ENCODE measurements at regions not wholly inside any gene's neighbourhood (a gene's known extent, or its start where the extent isn't known, plus 50 kb on each side); places are given as distances from the start of the nearest gene placed in this dataset.

GRCh38 chr11:13899603-13900002 lies 62.9 kb upstream of the SPON1 start:
- Mint-ChIP-seq H3K4me1 (no peaks in the 10 kb centered on the region), H3K27me3 (peaks cover 26% of the 10 kb centered on the region), H3K27ac (ENCODE audit: low read depth) (no peak overlapping the region), H3K9me3 (no peaks in the 10 kb centered on the region), H3K36me3 (ENCODE audit: insufficient read depth) (no peaks in the 10 kb centered on the region), H3K4me3 (no peak overlapping the region)
- no peak for ATAC-seq (replicated peaks; ENCODE audit: extremely low read depth, poor library complexity, severe bottlenecking)
- DNase-seq (ENCODE audit: low spot score in 2 of 2), result no peak

- ATAC-seq (replicated peaks; ENCODE audit: extremely low read depth, poor library complexity, severe bottlenecking), result no peak
- H3K4me3 Mint-ChIP-seq, result no peak overlapping the region
- H3K4me1 Mint-ChIP-seq, result no peaks in the 10 kb centered on the region
- no peak for DNase-seq (ENCODE audit: low spot score in 2 of 2)
- H3K36me3 Mint-ChIP-seq (ENCODE audit: insufficient read depth), result no peaks in the 10 kb centered on the region
- H3K9me3 Mint-ChIP-seq, result no peaks in the 10 kb centered on the region
- H3K27ac Mint-ChIP-seq (ENCODE audit: low read depth), result no peak overlapping the region
- peaks cover 22% of the 10 kb centered on the region for H3K27me3 Mint-ChIP-seq
These were observed 60.0 kb upstream of the SPON1 start for GRCh38 chr11:13902523-13902922.

GRCh38 chr11:13905137-13905781 lies 57.3 kb upstream of the SPON1 start:
- Mint-ChIP-seq H3K4me3 (no peak overlapping the region), H3K9me3 (no peaks in the 10 kb centered on the region), H3K4me1 (no peaks in the 10 kb centered on the region), H3K36me3 (ENCODE audit: insufficient read depth) (no peaks in the 10 kb centered on the region), H3K27ac (ENCODE audit: low read depth) (no peak overlapping the region), H3K27me3 (peaks cover 9% of the 10 kb centered on the region)
- no peak for ATAC-seq (replicated peaks; ENCODE audit: extremely low read depth, poor library complexity, severe bottlenecking)
- DNase-seq (ENCODE audit: low spot score in 2 of 2), result no peak

GRCh38 chr11:13907678-13908077 lies 54.8 kb upstream of the SPON1 start:
- Mint-ChIP-seq H3K9me3 (no peaks in the 10 kb centered on the region), H3K4me1 (no peaks in the 10 kb centered on the region), H3K27ac (ENCODE audit: low read depth) (no peak overlapping the region), H3K27me3 (no peaks in the 10 kb centered on the region), H3K4me3 (no peak overlapping the region), H3K36me3 (ENCODE audit: insufficient read depth) (no peaks in the 10 kb centered on the region)
- no peak for ATAC-seq (replicated peaks; ENCODE audit: extremely low read depth, poor library complexity, severe bottlenecking)
- DNase-seq (ENCODE audit: low spot score in 2 of 2), result no peak

GRCh38 chr11:13908535-13908934 lies 54.0 kb upstream of the SPON1 start:
- ATAC-seq (replicated peaks; ENCODE audit: extremely low read depth, poor library complexity, severe bottlenecking) (no peak), DNase-seq (ENCODE audit: low spot score in 2 of 2) (no peak)
- H3K4me1 Mint-ChIP-seq, result no peaks in the 10 kb centered on the region
- no peak overlapping the region for H3K27ac Mint-ChIP-seq (ENCODE audit: low read depth)
- no peaks in the 10 kb centered on the region for H3K36me3 Mint-ChIP-seq (ENCODE audit: insufficient read depth)
- H3K27me3 Mint-ChIP-seq, result no peaks in the 10 kb centered on the region
- H3K9me3 Mint-ChIP-seq, result no peaks in the 10 kb centered on the region
- H3K4me3 Mint-ChIP-seq, result no peak overlapping the region
